Dendritic cell treated with granulocyte-macrophage colony-stimulating factor and Interleukin-4, amounts not matched to agents 40 ng/mL and 50 ng/mL, for 4 days (primary cell): ENCODE measurements at regions not wholly inside any gene's neighbourhood (a gene's known extent, or its start where the extent isn't known, plus 50 kb on each side); places are given as distances from the start of the nearest gene placed in this dataset.

Experiments
- H3K27ac Mint-ChIP-seq: one replicate; pipeline ENCODE4 v1.8.0; 2022; ENCODE audit warnings: mild to moderate bottlenecking, mixed read lengths
- H3K27me3 Mint-ChIP-seq: one replicate; pipeline ENCODE4 v1.8.0; 2022; ENCODE audit warnings: mild to moderate bottlenecking, mixed read lengths
- H3K36me3 Mint-ChIP-seq: one replicate; pipeline ENCODE4 v1.8.0; 2022; ENCODE audit warnings: low read depth, mixed read lengths
- H3K4me1 Mint-ChIP-seq: one replicate; pipeline ENCODE4 v1.8.0; 2022; ENCODE audit warnings: low read depth, mixed read lengths
- H3K4me3 Mint-ChIP-seq: one replicate; pipeline ENCODE4 v1.8.0; 2022; ENCODE audit warnings: mild to moderate bottlenecking, moderate library complexity, mixed read lengths
- H3K9me3 Mint-ChIP-seq: one replicate; pipeline ENCODE4 v1.8.0; 2022; ENCODE audit warnings: mixed read lengths
- intact Hi-C: fragments of 100-400 bp; cut with micrococcal nuclease; formaldehyde crosslinking; loops from one replicate; pipeline ENCODE4 v1.15.0; 2022

DNA sequence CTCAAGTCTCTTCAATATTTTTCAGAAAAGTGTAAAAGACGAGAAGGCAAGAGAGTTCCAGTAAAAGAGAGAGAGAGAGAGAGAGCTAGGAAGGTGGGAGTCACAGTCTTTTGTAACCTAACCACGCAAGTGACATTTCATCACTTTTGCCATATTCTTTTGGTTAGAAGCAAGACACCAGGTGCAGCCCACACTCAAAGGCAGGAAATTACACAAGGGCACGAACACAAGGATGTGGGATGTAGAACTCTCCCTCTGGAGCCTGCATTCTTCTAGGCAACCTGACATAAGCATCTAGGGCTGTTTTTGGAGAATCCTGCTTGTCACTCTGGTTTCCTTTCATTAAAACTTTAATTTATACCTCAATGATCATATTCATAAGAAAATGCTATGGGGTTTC, 1213.1 kb downstream of the DNAJB9 start:
- Mint-ChIP-seq H3K9me3 (peaks cover 42% of the 10 kb centered on the region), H3K27ac (no peak overlapping the region), H3K36me3 (no peaks in the 10 kb centered on the region)

DNA sequence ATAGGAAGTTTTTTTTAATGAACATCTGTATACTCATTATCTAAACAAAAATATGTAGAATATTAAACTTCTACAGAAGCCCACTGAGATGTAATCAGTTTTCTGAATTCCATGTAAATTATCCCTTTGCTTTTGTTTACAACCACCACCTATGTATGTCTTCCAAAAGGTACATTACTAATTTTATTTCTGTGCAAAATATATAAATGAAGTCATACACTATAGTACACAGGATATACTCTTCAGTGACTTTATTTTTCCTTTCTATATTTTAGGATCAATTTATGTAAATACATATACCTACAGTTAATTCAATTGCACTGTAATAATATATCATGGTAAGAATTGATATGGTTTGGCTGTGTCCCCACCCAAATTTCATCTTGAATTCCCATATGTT, 1236.9 kb downstream of the DNAJB9 start:
- Mint-ChIP-seq H3K27me3 (no peaks in the 10 kb centered on the region), H3K9me3 (peaks cover 17% of the 10 kb centered on the region), H3K4me1 (no peaks in the 10 kb centered on the region), H3K36me3 (no peaks in the 10 kb centered on the region), H3K4me3 (no peak overlapping the region), H3K27ac (no peak overlapping the region)
- intact Hi-C loops = no loop called here

More for the DNA sequence above, 1213.1 kb downstream of the DNAJB9 start:
- H3K4me1 Mint-ChIP-seq = no peaks in the 10 kb centered on the region
- H3K4me3 Mint-ChIP-seq = no peak overlapping the region
- H3K27me3 Mint-ChIP-seq = no peaks in the 10 kb centered on the region
- intact Hi-C loops = no loop called here

- Mint-ChIP-seq H3K9me3 (peaks cover 27% of the 10 kb centered on the region), H3K27ac (no peak overlapping the region), H3K36me3 (no peaks in the 10 kb centered on the region), H3K4me3 (no peak overlapping the region), H3K4me1 (no peaks in the 10 kb centered on the region), H3K27me3 (no peaks in the 10 kb centered on the region)
- intact Hi-C loops = no loop called here
These were observed 1251.5 kb downstream of the DNAJB9 start for GRCh38 chr7:109821156-109821555.

DNA sequence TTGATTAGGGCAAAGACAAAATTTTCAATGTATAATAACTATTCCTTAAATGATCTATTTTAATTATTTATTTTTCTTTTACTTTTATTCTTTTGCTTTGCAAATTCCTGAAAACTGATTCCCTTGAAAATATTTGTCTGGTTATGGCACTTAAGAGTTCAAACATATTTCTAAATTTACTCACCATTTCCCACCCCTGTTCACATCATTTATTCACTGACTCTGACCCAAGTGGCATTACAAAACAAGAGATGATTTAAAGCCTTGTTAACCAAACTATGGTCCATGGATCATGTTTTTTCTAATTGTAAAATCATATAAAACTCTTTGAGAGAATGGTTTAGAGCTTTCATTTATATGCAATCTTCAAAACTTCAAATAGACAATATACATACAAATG, 1256.1 kb upstream of the LRRN3 start:
- Mint-ChIP-seq H3K27ac (no peak overlapping the region), H3K9me3 (peaks cover 9% of the 10 kb centered on the region), H3K4me1 (no peaks in the 10 kb centered on the region), H3K4me3 (no peak overlapping the region), H3K27me3 (no peaks in the 10 kb centered on the region), H3K36me3 (no peaks in the 10 kb centered on the region)
- intact Hi-C loops = no loop called here

DNA sequence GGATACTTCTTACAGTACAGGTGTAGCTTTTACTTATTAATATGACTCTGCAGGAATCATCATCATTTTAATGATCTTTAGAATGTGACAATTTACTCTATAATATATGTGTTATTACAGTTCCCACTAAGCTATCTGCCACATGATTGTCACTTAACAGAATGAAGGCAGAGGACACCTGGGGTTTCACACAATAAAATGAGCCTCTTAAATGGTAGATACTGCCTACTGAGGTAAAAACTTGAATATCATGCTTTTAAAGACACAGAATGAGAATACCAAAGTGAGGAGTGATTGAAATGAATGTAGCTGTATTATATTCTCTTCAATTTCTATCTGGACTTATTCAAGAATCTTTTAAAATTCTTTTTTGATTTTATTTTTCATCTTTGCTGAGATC, 1255.3 kb upstream of the LRRN3 start:
- H3K27ac Mint-ChIP-seq = no peak overlapping the region

GRCh38 chr7:109836016-109836415, 1254.9 kb upstream of the LRRN3 start:
- Mint-ChIP-seq H3K4me3 (no peak overlapping the region), H3K4me1 (no peaks in the 10 kb centered on the region), H3K36me3 (no peaks in the 10 kb centered on the region), H3K9me3 (peaks cover 9% of the 10 kb centered on the region), H3K27me3 (no peaks in the 10 kb centered on the region), H3K27ac (no peak overlapping the region)
- intact Hi-C loops = no loop called here

More for the DNA sequence above, 1255.3 kb upstream of the LRRN3 start:
- intact Hi-C loops = no loop called here
- H3K27me3 Mint-ChIP-seq = no peaks in the 10 kb centered on the region
- no peaks in the 10 kb centered on the region for H3K36me3 Mint-ChIP-seq
- H3K4me1 Mint-ChIP-seq = no peaks in the 10 kb centered on the region
- H3K9me3 Mint-ChIP-seq = peaks cover 9% of the 10 kb centered on the region
- no peak overlapping the region for H3K4me3 Mint-ChIP-seq

DNA sequence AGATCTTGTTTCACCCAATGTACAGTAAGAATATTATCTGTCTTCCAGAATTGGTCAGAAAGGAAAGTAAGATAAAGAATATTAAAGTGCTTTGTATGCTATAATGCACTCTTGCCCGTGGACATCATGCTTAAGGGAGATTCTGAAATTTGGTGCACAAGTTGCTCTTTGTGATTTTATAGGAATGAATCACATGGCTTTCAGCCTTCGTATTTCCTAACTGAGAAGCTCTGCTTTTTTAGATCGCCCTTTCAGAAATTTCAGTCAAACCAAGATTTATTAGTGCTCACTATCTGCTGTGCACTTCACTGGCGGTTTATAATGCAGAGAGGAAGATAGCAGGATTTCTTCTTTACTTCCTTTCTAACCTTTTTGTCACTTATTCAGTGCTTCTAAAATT, 1248.5 kb upstream of the LRRN3 start:
- Mint-ChIP-seq H3K27ac (no peak overlapping the region), H3K4me3 (no peak overlapping the region), H3K9me3 (peaks cover 9% of the 10 kb centered on the region), H3K27me3 (no peaks in the 10 kb centered on the region), H3K36me3 (no peaks in the 10 kb centered on the region), H3K4me1 (no peaks in the 10 kb centered on the region)
- intact Hi-C loops = no loop called here

GRCh38 chr7:109844362-109844761, 1246.6 kb upstream of the LRRN3 start:
- intact Hi-C loops = no loop called here
- Mint-ChIP-seq H3K4me1 (no peaks in the 10 kb centered on the region), H3K36me3 (no peaks in the 10 kb centered on the region), H3K27me3 (no peaks in the 10 kb centered on the region), H3K9me3 (no peaks in the 10 kb centered on the region), H3K27ac (no peak overlapping the region), H3K4me3 (no peak overlapping the region)

GRCh38 chr7:109864230-109864629, 1226.7 kb upstream of the LRRN3 start:
- Mint-ChIP-seq H3K36me3 (no peaks in the 10 kb centered on the region), H3K4me1 (no peaks in the 10 kb centered on the region), H3K4me3 (no peak overlapping the region), H3K9me3 (peaks cover 26% of the 10 kb centered on the region), H3K27me3 (no peaks in the 10 kb centered on the region), H3K27ac (no peak overlapping the region)
- intact Hi-C loops = no loop called here

DNA sequence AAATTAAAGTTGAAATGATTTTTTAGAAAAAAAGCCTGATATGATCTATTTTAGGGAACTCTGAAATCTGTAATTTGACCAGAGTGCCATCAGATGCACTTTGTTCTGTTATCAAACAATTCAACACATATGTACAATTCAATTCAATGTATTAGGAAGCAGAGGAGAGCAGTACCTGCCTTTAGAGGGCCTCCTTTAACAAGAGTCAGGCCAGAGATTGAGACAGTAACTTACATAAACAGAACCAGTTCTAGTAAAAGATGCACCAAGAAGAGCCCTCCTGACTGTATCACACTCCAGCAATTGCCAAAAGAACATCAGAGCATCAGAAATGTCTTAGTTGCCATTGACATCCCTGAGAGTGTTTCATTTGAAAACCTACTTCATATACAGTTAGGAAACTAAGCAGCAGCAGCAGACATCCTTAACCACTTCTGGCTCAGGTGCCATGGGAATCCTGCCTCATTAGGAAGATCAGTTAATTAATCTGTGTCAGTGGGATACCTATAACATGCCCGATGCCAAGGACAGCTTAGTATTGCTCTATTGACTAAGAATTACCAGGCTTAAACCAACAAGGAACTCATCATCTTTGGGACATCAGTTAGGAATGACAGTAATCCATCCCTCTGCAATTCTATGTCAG, 1222.6 kb upstream of the LRRN3 start:
- intact Hi-C loops = no loop called here
- no peaks in the 10 kb centered on the region for H3K27me3 Mint-ChIP-seq

GRCh38 chr7:109873296-109873695, 1217.6 kb upstream of the LRRN3 start:
- H3K4me3 Mint-ChIP-seq = no peak overlapping the region
- H3K36me3 Mint-ChIP-seq = no peaks in the 10 kb centered on the region
- no peaks in the 10 kb centered on the region for H3K4me1 Mint-ChIP-seq
- no peaks in the 10 kb centered on the region for H3K27me3 Mint-ChIP-seq
- H3K9me3 Mint-ChIP-seq = no peaks in the 10 kb centered on the region
- H3K27ac Mint-ChIP-seq = no peak overlapping the region
- intact Hi-C loops = no loop called here

More for the DNA sequence above, 1222.6 kb upstream of the LRRN3 start:
- Mint-ChIP-seq H3K4me3 (no peak overlapping the region), H3K9me3 (no peaks in the 10 kb centered on the region), H3K27ac (no peak overlapping the region), H3K36me3 (no peaks in the 10 kb centered on the region), H3K4me1 (no peaks in the 10 kb centered on the region)

- Mint-ChIP-seq H3K4me1 (no peaks in the 10 kb centered on the region), H3K4me3 (no peak overlapping the region), H3K36me3 (no peaks in the 10 kb centered on the region), H3K9me3 (peaks cover 14% of the 10 kb centered on the region), H3K27ac (no peak overlapping the region), H3K27me3 (no peaks in the 10 kb centered on the region)
- intact Hi-C loops = no loop called here
These were observed 1211.6 kb upstream of the LRRN3 start for GRCh38 chr7:109879287-109879828.

GRCh38 chr7:109890622-109891021, 1200.3 kb upstream of the LRRN3 start:
- peaks cover 9% of the 10 kb centered on the region for H3K9me3 Mint-ChIP-seq
- no peaks in the 10 kb centered on the region for H3K27me3 Mint-ChIP-seq
- no peaks in the 10 kb centered on the region for H3K36me3 Mint-ChIP-seq
- intact Hi-C loops = no loop called here
- H3K4me3 Mint-ChIP-seq = no peak overlapping the region
- H3K4me1 Mint-ChIP-seq = no peaks in the 10 kb centered on the region
- H3K27ac Mint-ChIP-seq = no peak overlapping the region

DNA sequence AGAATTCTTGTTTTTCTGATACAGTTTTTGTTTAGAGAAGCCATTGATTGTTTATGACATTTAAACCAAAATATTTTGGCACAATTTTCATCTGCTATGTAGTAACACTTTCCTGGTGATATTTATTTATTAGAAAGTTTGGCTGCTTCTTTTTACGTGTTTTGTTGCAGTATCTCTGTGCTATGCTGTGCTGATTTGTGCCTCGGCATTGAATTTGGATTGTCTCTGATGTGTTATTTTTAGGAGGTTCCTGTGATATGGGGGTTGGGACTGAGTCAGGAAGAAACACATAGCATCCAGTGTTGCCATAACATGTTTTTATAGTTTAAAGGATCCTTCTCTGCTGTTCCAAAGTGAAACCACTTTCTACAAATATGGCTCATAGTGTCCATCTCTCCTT, 1197.7 kb upstream of the LRRN3 start:
- Mint-ChIP-seq H3K4me3 (no peak overlapping the region), H3K27ac (no peak overlapping the region), H3K4me1 (no peaks in the 10 kb centered on the region), H3K36me3 (no peaks in the 10 kb centered on the region), H3K27me3 (no peaks in the 10 kb centered on the region), H3K9me3 (peaks cover 9% of the 10 kb centered on the region)
- intact Hi-C loops = no loop called here

DNA sequence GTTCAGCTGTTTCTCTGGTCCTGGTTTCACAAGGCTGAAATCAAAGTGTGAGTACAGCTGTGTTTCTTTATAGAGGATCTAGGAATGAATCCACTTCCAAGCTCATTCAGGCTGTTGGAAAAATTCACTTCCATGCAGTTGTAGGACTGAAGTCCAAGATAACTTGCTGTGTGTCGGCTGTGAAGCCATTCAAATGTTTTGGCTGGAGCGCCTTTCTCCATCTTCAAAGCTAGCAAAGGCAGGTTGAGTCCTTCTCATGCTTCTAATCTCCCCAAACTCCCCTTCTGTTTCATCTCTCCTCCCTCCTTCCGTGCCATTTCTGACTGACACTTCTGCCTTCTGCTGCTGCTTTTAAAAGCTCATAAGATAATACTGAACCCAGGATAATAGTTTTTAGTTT, 1195.4 kb upstream of the LRRN3 start:
- Mint-ChIP-seq H3K4me1 (no peaks in the 10 kb centered on the region), H3K9me3 (no peaks in the 10 kb centered on the region), H3K27ac (no peak overlapping the region), H3K36me3 (no peaks in the 10 kb centered on the region), H3K27me3 (no peaks in the 10 kb centered on the region), H3K4me3 (no peak overlapping the region)
- intact Hi-C loops = no loop called here
